ENCODE measurements at regions not wholly inside any gene's neighbourhood (a gene's known extent, or its start where the extent isn't known, plus 50 kb on each side); places are given as distances from the start of the nearest gene placed in this dataset.

DNA sequence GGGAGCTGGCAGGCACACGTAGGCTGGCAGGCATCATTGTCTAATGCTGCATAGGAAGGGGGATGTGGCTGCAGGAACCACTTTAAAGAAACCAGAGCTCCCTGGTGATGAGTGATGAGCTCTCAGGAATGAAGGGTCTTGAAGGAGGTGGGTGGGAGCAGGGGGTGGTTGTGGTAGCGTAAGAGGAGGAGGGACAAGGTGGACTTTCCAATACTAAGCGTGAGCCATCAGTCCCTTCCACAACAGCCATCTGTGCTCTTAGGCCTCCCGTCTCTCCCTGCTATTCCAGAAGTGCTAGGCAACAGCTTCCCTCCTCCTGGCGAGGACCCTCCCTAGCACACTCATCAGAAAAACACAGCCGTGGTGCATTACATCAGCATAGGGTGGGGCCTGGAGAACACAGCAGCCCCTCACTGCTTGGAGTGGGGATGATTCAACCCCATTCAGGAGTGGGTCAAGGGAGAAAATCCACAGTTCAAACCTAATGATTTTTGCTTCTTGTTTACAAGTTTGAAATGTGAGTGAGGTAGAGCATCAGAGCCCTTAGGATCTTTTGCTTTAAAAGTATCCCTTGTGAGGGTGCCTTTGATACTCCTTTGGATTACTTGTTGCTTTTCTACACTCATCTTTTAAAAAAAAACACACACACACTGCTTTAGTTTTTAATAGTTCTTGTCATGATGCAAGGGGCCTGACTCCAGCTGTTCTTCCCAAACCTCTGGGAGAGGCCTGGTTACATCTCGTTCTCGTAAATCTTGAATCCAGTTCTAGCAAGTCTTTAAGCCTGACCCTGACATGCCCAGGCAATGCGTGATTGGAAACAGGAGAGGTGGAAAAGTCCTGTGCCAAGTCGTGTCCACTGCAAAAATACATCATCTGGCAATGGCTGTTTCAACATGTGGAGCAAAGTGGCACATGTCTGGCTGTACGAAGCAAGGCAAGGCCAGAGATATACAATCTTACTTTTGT, 356.4 kb upstream of the DDHD1 start:
- DNase-seq (ENCODE audit: low read depth in 1 of 2, low spot score in 1 of 2) (no peak), ATAC-seq (no peak), FAIRE-seq (no peak)
- ChIA-PET POLR2A (no interaction called here), CTCF (no interaction called here)
- Histone ChIP-seq H3K4me2 (no peak overlapping the region), H3K4me3 (no peak overlapping the region), H3K4me1 (no peaks in the 10 kb centered on the region), H3K9me3 (0 out of 3 replicates have a peak, but pooled peaks cover 3% of the 10 kb centered on the region), H3K27ac (no peak overlapping the region)
- 66% methylated on average over 11 of the region's 11 CpGs for whole genome bisulfite sequencing (ENCODE audit: missing lambda C conversion rate)
- no peak for TF ChIP-seq EHF (CRISPR knock-in tag; IDR thresholded peaks at IDR 0.05)
- no peak for TF ChIP-seq MAZ (IDR thresholded peaks at IDR 0.05; ENCODE audit: borderline replicate concordance, low read depth, low read length)
- no peak for TF ChIP-seq POLR2AphosphoS2 (conservative IDR thresholded peaks at IDR 0.05; ENCODE audit: low read length)

DNA sequence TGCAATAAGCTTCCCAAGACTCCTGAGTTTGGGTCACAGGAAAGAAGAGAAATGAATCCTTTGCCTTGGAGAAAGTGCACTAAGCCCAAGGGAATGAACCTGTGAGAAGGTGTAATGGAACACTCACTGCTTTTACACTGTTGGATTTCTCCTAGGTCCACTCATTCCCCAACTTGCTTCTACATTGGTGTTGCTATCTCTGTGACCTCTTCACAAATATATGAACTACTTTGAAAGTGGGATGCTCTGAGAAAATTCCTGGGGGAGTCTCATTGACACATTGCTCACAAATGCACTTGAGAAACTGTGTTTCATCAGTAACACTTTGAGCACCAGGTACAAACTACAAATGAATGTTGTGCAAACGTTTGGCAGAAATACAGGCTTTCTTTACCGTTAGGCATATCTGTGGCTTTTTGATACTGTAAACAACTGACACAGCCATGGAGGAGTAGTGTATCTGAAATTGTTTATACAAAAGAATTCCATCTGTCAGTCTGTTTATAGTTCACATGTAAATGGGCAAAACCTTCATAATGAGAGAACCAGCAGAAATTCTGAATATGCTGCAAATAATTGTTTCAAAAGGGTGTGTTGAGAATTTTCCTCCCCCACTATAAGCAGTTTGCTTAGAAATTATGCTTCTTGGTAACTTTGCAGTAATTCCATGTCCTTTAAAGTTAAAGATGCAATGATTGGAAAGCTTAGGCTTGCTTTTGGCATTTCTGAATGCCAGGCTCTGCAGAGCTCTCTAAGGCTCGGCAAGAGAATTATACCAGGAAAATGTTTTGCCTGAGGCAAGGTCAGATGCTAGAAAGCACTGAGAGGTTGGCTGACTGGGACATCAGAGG, 348.5 kb upstream of the DDHD1 start:
- Histone ChIP-seq H3K4me2 (no peak overlapping the region), H3K9me3 (peaks cover 23% of the 10 kb centered on the region; the same call in 2 of the 3 replicates), H3K4me3 (no peak overlapping the region), H3K27ac (no peak overlapping the region), H3K4me1 (no peaks in the 10 kb centered on the region)
- FAIRE-seq (no peak), ATAC-seq (no peak), DNase-seq (ENCODE audit: low read depth in 1 of 2, low spot score in 1 of 2) (no peak)
- 28% methylated on average over 3 of the region's 3 CpGs for WGBS (ENCODE audit: missing lambda C conversion rate)
- POLR2A ChIA-PET = no interaction called here
- CTCF ChIA-PET = no interaction called here
- TF ChIP-seq CEBPB (IDR thresholded peaks at IDR 0.05) (no peak), CBX2 (IDR thresholded peaks at IDR 0.05; ENCODE audit: borderline replicate concordance, low read depth) (no peak), EHMT2 (IDR thresholded peaks at IDR 0.05; ENCODE audit: low read depth) (no peak), MAFK (IDR thresholded peaks at IDR 0.05; ENCODE audit: partially characterized antibody) (no peak), RCOR1 (IDR thresholded peaks at IDR 0.05; ENCODE audit: low read depth, low read length) (no peak), EP300 (IDR thresholded peaks at IDR 0.05) (no peak), CBX8 (IDR thresholded peaks at IDR 0.05) (no peak), TFCP2L1 (CRISPR knock-in tag; IDR thresholded peaks at IDR 0.05) (no peak), ZNF302 (CRISPR knock-in tag; IDR thresholded peaks at IDR 0.05) (no peak), RARB (CRISPR knock-in tag; IDR thresholded peaks at IDR 0.05) (no peak), NFE2L2 (conservative IDR thresholded peaks at IDR 0.05; ENCODE audit: low read length) (no peak), JUNB (IDR thresholded peaks at IDR 0.05) (no peak), SREBF2 (IDR thresholded peaks at IDR 0.05) (no peak), TP53 (CRISPR knock-in tag; IDR thresholded peaks at IDR 0.05) (no peak), HDAC2 (IDR thresholded peaks at IDR 0.05) (no peak), KDM5A (IDR thresholded peaks at IDR 0.05) (no peak)
- TF ChIP-seq, protein P1, sequence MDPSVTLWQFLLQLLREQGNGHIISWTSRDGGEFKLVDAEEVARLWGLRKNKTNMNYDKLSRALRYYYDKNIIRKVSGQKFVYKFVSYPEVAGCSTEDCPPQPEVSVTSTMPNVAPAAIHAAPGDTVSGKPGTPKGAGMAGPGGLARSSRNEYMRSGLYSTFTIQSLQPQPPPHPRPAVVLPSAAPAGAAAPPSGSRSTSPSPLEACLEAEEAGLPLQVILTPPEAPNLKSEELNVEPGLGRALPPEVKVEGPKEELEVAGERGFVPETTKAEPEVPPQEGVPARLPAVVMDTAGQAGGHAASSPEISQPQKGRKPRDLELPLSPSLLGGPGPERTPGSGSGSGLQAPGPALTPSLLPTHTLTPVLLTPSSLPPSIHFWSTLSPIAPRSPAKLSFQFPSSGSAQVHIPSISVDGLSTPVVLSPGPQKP (IDR thresholded peaks at IDR 0.05; ENCODE audit: low read depth, low read length) = no peak
- TF ChIP-seq, protein P2, sequence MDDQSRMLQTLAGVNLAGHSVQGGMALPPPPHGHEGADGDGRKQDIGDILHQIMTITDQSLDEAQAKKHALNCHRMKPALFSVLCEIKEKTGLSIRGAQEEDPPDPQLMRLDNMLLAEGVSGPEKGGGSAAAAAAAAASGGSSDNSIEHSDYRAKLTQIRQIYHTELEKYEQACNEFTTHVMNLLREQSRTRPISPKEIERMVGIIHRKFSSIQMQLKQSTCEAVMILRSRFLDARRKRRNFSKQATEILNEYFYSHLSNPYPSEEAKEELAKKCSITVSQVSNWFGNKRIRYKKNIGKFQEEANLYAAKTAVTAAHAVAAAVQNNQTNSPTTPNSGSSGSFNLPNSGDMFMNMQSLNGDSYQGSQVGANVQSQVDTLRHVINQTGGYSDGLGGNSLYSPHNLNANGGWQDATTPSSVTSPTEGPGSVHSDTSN (IDR thresholded peaks at IDR 0.05) = no peak

DNA sequence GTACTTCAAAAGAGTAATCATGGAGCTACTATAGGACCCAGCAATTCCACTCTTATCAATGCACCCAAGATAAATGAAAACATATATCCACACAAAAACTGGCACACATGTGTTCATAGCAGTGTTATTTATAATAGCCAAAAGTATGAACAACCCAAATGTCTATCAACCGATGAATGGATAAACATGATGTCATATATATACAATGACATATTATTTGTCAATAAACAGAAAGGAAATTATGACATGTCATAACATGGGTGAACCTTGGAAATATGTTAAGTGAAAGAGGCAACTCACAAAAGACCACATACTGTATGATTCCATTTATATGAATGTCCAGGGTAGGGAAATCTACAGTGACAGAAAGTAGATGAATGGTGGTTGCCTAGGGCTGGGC, 347.1 kb upstream of the DDHD1 start:
- ATAC-seq = no peak
- Histone ChIP-seq H3K9me3 (peaks cover 23% of the 10 kb centered on the region; the same call in 2 of the 3 replicates), H3K4me3 (no peak overlapping the region), H3K27ac (no peak overlapping the region), H3K4me1 (no peaks in the 10 kb centered on the region), H3K4me2 (no peak overlapping the region)
- CTCF ChIA-PET = no interaction called here
- TF ChIP-seq HDAC2 (IDR thresholded peaks at IDR 0.05) (no peak), SMC3 (IDR thresholded peaks at IDR 0.05) (no peak), HOXA7 (CRISPR knock-in tag; IDR thresholded peaks at IDR 0.05) (no peak)
- TF ChIP-seq, protein P3, sequence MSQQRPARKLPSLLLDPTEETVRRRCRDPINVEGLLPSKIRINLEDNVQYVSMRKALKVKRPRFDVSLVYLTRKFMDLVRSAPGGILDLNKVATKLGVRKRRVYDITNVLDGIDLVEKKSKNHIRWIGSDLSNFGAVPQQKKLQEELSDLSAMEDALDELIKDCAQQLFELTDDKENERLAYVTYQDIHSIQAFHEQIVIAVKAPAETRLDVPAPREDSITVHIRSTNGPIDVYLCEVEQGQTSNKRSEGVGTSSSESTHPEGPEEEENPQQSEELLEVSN (IDR thresholded peaks at IDR 0.05; ENCODE audit: borderline replicate concordance, low read depth) = no peak
- TF ChIP-seq, protein P1 (IDR thresholded peaks at IDR 0.05; ENCODE audit: low read depth, low read length) = no peak
- no peak for FAIRE-seq
- 64% methylated on average over 1 of the region's 1 CpG for WGBS (ENCODE audit: missing lambda C conversion rate)
- no peak for DNase-seq (ENCODE audit: low read depth in 1 of 2, low spot score in 1 of 2)
- POLR2A ChIA-PET = no interaction called here

Measured in A549 (cell line).